H1 (cell line): ENCODE measurements at regions not wholly inside any gene's neighbourhood (a gene's known extent, or its start where the extent isn't known, plus 50 kb on each side); places are given as distances from the start of the nearest gene placed in this dataset.

Source experiments
- CTCF ChIA-PET: fragments of 300-600 bp; sonication (Branson Sonifier 250); formaldehyde crosslinking; loops from one replicate; lab custom pipeline; 2021; ENCODE audit not compliant: partially characterized antibody; lab: Charles Lee
- POLR2A ChIA-PET: fragments of 300-600 bp; sonication (Branson Sonifier 250); formaldehyde crosslinking; loops from one replicate; lab custom pipeline; 2021; ENCODE audit warnings: inconsistent platforms; ENCODE audit not compliant: partially characterized antibody; lab: Charles Lee
- DNase-seq, 2 experiments: peaks; one replicate each; pipeline versions ENCODE4 v3.0.0 to v3.0.0-alpha.2; 2010 to 2022; ENCODE audit warnings: low spot score in 2 of 2, low read depth in 1 of 2, mixed read lengths in 1 of 2
- FAIRE-seq: peaks from 2 replicates; lab custom pipeline; 2011; peaks lifted over from hg19 to GRCh38; lab: Jason Lieb, UNC
- H2AFZ ChIP-seq: 2 replicates; pipeline ENCODE4 v1.8.1; 2012; ENCODE audit warnings: low read length, inconsistent platforms
- H2AK5ac ChIP-seq: 2 replicates; pipeline ENCODE4 v1.6.1; 2013; ENCODE audit warnings: low read depth, low read length
- H2BK120ac ChIP-seq: replicated peaks from 2 replicates; pipeline ENCODE3; 2013; ENCODE audit warnings: low read depth, low read length, inconsistent platforms
- H2BK12ac ChIP-seq: 2 replicates; pipeline ENCODE4 v1.6.1; 2013; ENCODE audit warnings: low read depth, low read length
- H2BK15ac ChIP-seq: 2 replicates; pipeline ENCODE4 v1.6.1; 2013; ENCODE audit warnings: low read length
- H2BK20ac ChIP-seq: 2 replicates; pipeline ENCODE4 v1.6.1; 2013; ENCODE audit warnings: low read length
- H2BK5ac ChIP-seq: 2 replicates; pipeline ENCODE4 v1.6.1; 2013; ENCODE audit warnings: low read depth, low read length
- H3K14ac ChIP-seq: 2 replicates; pipeline ENCODE4 v1.6.1; 2013; ENCODE audit warnings: inconsistent platforms; ENCODE audit not compliant: insufficient read length
- H3K18ac ChIP-seq: 2 replicates; pipeline ENCODE4 v1.6.1; 2013; ENCODE audit warnings: low read length; ENCODE audit errors: extremely low read depth
- H3K23ac ChIP-seq: 2 replicates; pipeline ENCODE4 v1.6.1; 2013; ENCODE audit warnings: inconsistent platforms; ENCODE audit not compliant: insufficient read length
- H3K23me2 ChIP-seq: 2 replicates; pipeline ENCODE4 v1.6.1; 2013; ENCODE audit warnings: low read depth, low read length
- H3K27ac ChIP-seq: 2 replicates; pipeline ENCODE4 v1.6.1; 2011; ENCODE audit warnings: low read depth, low read length, inconsistent platforms
- H3K27me3 ChIP-seq, 4 experiments: replicated peaks in 1 of 4; 1 replicate in 1 of 4; 2 replicates in 3 of 4; pipeline versions ENCODE4 v1.6.1 to v1.8.1; 2011 to 2013; ENCODE audit warnings: low read length in 3 of 4, mild to moderate bottlenecking in 3 of 4, inconsistent platforms in 2 of 4, mixed read lengths in 2 of 4, moderate library complexity in 1 of 4; ENCODE audit not compliant: control insufficient read depth in 3 of 4, insufficient read depth in 3 of 4; ENCODE audit errors: extremely low read depth in 1 of 4
- H3K36me3 ChIP-seq, 4 experiments: 2 replicates each; pipeline versions ENCODE4 v1.6.1 to v1.8.1; 2011 to 2013; ENCODE audit warnings: mild to moderate bottlenecking in 4 of 4, low read length in 3 of 4, moderate library complexity in 2 of 4, control low read depth in 1 of 4, inconsistent platforms in 1 of 4; ENCODE audit not compliant: insufficient read depth in 4 of 4, control insufficient read depth in 2 of 4
- H3K4ac ChIP-seq: replicated peaks from 2 replicates; pipeline ENCODE3; 2013; ENCODE audit warnings: low read length, low read depth, mixed read lengths, inconsistent platforms; ENCODE audit not compliant: insufficient read length
- H3K4me1 ChIP-seq, 4 experiments: replicated peaks in 1 of 4; 1 replicate in 1 of 4; 2 replicates in 3 of 4; pipeline versions ENCODE4 v1.6.1 to v1.8.1; 2011 to 2013; ENCODE audit warnings: low read length in 3 of 4, inconsistent platforms in 2 of 4, mixed read lengths in 1 of 4; ENCODE audit not compliant: insufficient read depth in 4 of 4, control insufficient read depth in 3 of 4
- H3K4me2 ChIP-seq, 2 experiments: 2 replicates each; pipeline versions ENCODE4 v1.6.1 to v1.8.1; 2011 to 2013; ENCODE audit warnings: low read depth in 2 of 2, low read length in 2 of 2, control low read depth in 1 of 2, inconsistent platforms in 1 of 2, mild to moderate bottlenecking in 1 of 2; ENCODE audit not compliant: insufficient read depth in 1 of 2
- H3K4me3 ChIP-seq, 4 experiments: fragments of 200-600, 300-600 bp in 1 of 4; sonication (generic), shearing (Covaris generic), sonication (Bioruptor Twin) in 1 of 4; 2 replicates each; pipeline versions ENCODE4 v1.5.1 to v1.8.1; 2011 to 2016; ENCODE audit warnings: low read length in 4 of 4, low read depth in 3 of 4, control low read depth in 2 of 4, inconsistent platforms in 2 of 4, mild to moderate bottlenecking in 2 of 4, mixed read lengths in 1 of 4, moderate library complexity in 1 of 4; ENCODE audit not compliant: insufficient read depth in 2 of 4; ENCODE audit errors: extremely low read depth in 1 of 4
- H3K56ac ChIP-seq: replicated peaks from 2 replicates; pipeline ENCODE3; 2013; ENCODE audit warnings: low read depth, mild to moderate bottlenecking, mixed read lengths, low read length, inconsistent platforms; ENCODE audit not compliant: insufficient read length
- H3K79me1 ChIP-seq: 2 replicates; pipeline ENCODE4 v1.6.1; 2013; ENCODE audit warnings: low read depth, low read length, control low read depth
- H3K79me2 ChIP-seq, 2 experiments: 2 replicates each; pipeline versions ENCODE4 v1.6.1 to v1.8.1; 2012 to 2013; ENCODE audit warnings: low read length in 2 of 2, mild to moderate bottlenecking in 2 of 2, inconsistent platforms in 1 of 2; ENCODE audit not compliant: insufficient read depth in 2 of 2, control insufficient read depth in 1 of 2
- H3K9ac ChIP-seq, 4 experiments: replicated peaks in 1 of 4; 1 replicate in 1 of 4; 2 replicates in 3 of 4; pipeline versions ENCODE4 v1.6.1 to v1.8.1; 2011 to 2013; ENCODE audit warnings: low read depth in 3 of 4, low read length in 3 of 4, control low read depth in 2 of 4, mild to moderate bottlenecking in 2 of 4, moderate library complexity in 2 of 4, inconsistent platforms in 1 of 4; ENCODE audit errors: extremely low read depth in 1 of 4
- H3K9me3 ChIP-seq, 2 experiments: 2 replicates each; pipeline versions ENCODE4 v1.6.1 to v1.8.1; 2012 to 2013; ENCODE audit warnings: mild to moderate bottlenecking in 2 of 2, moderate library complexity in 2 of 2, control low read depth in 1 of 2, inconsistent platforms in 1 of 2, low read depth in 1 of 2, low read length in 1 of 2, mixed read lengths in 1 of 2; ENCODE audit not compliant: insufficient read depth in 2 of 2
- H4K20me1 ChIP-seq, 2 experiments: replicated peaks in 1 of 2; 2 replicates each; pipeline versions ENCODE3 to v1.8.1; 2011 to 2013; ENCODE audit warnings: inconsistent platforms in 2 of 2, low read length in 2 of 2, mild to moderate bottlenecking in 1 of 2; ENCODE audit not compliant: insufficient read depth in 2 of 2, control insufficient read depth in 1 of 2
- H4K5ac ChIP-seq: 2 replicates; pipeline ENCODE4 v1.6.1; 2013; ENCODE audit warnings: low read length, low read depth, mixed read lengths, inconsistent platforms; ENCODE audit not compliant: insufficient read length
- H4K8ac ChIP-seq: 2 replicates; pipeline ENCODE4 v1.8.0; 2013; ENCODE audit warnings: mild to moderate bottlenecking, moderate library complexity, low read length, inconsistent platforms; ENCODE audit not compliant: insufficient read depth; ENCODE audit errors: extremely low read depth
- H4K91ac ChIP-seq: replicated peaks from 2 replicates; pipeline ENCODE3; 2013; ENCODE audit warnings: low read length, mixed read lengths, inconsistent platforms; ENCODE audit not compliant: insufficient read length
- BCL11A ChIP-seq, 2 experiments: IDR thresholded peaks; one replicate each; pipeline ENCODE4 v1.6.1; 2011; ENCODE audit warnings: low read depth in 2 of 2, low read length in 2 of 2, mild to moderate bottlenecking in 2 of 2
- BRCA1 ChIP-seq: IDR thresholded peaks from 2 replicates; pipeline ENCODE4 v1.6.1; 2012; ENCODE audit warnings: low read depth, low read length, improper control_type of control experiment
- CBX5 ChIP-seq: fragments of 300-800, 300-1000 bp; sonication (generic); IDR thresholded peaks from 2 replicates; pipeline ENCODE4 v1.7.1; 2016; ENCODE audit warnings: antibody characterized with exemption, low read length, low read depth
- CREB1 ChIP-seq: IDR thresholded peaks from 2 replicates; pipeline ENCODE4 v1.6.1; 2012; ENCODE audit warnings: inconsistent platforms
- CTCF ChIP-seq, 3 experiments: IDR thresholded peaks; 1 replicate in 2 of 3; 2 replicates in 1 of 3; pipeline versions ENCODE4 v1.5.1 to v1.6.1; 2011; ENCODE audit warnings: low read length in 3 of 3, mild to moderate bottlenecking in 3 of 3, inconsistent platforms in 2 of 3, low read depth in 1 of 3, moderate library complexity in 1 of 3; ENCODE audit not compliant: insufficient read depth in 1 of 3; ENCODE audit errors: control extremely low read depth in 1 of 3
- E2F6 ChIP-seq: IDR thresholded peaks from 2 replicates; pipeline ENCODE4 v1.6.1; 2012; ENCODE audit warnings: inconsistent platforms
- MAFK ChIP-seq: IDR thresholded peaks from 2 replicates; pipeline ENCODE4 v1.6.1; 2012; ENCODE audit warnings: low read depth, mild to moderate bottlenecking, improper control_type of control experiment, low read length
- MAX ChIP-seq: IDR thresholded peaks from 2 replicates; pipeline ENCODE4 v1.6.1; 2012; ENCODE audit warnings: inconsistent platforms
- RBBP5 ChIP-seq: IDR thresholded peaks from 2 replicates; pipeline ENCODE4 v1.7.1; 2012; ENCODE audit warnings: low read depth, mild to moderate bottlenecking, inconsistent platforms, low read length, moderate library complexity, borderline replicate concordance
- RFX5 ChIP-seq: IDR thresholded peaks from 2 replicates; pipeline ENCODE4 v1.6.1; 2011; ENCODE audit warnings: low read depth, low read length, improper control_type of control experiment, borderline replicate concordance
- SIRT6 ChIP-seq: IDR thresholded peaks from one replicate; pipeline ENCODE4 v1.7.1; 2012; ENCODE audit warnings: low read length, inconsistent platforms
- SUZ12 ChIP-seq: fragments of 200-600 bp; sonication (generic); IDR thresholded peaks from 2 replicates; pipeline ENCODE4 v1.6.1; 2012; ENCODE audit warnings: mild to moderate bottlenecking, inconsistent platforms, low read length, moderate library complexity, mixed read lengths
- WGBS, 2 experiments: shearing (Covaris generic) in 1 of 2; methylation state at CpG; one replicate each; pipeline versions ENCODE4 v1.1.6 to v1.1.7; 2013 to 2015; ENCODE audit warnings: low lambda C conversion rate in 2 of 2, mixed read lengths in 2 of 2, inconsistent platforms in 1 of 2, low coverage in 1 of 2, missing lambda C conversion rate in 1 of 2; ENCODE audit not compliant: insufficient replicate concordance in 2 of 2, insufficient coverage in 1 of 2, insufficient read length in 1 of 2; ENCODE audit errors: extremely low coverage in 1 of 2, missing lambda C conversion rate in 1 of 2; 5-methylcytosine and 5-hydroxymethylcytosine counted together

DNA sequence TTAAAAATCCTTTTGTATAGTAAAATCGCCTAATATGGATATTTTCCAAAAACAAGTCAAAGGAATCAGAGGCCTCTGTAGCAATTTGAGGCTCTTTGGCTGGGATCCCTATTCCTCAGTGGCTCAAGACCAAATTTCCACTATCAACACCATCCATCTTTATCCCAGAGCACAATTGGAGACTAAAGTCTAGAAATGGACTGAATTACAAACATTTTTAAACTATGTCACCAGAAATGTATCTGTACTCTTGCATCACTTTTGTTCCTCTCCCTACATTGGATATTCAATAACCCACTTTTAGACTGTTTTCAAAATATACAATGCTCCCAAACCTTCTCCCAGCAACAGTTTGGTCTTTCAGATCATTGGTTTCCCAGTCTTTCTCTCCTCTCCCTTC lies 140.4 kb upstream of the KLHL29 start:
- no peak overlapping the region for H2BK12ac ChIP-seq
- no peak overlapping the region for H2AFZ ChIP-seq
- DNase-seq, result no peak
- H3K56ac ChIP-seq, result no peak overlapping the region
- H3K4me3 ChIP-seq, result no peak overlapping the region
- no peak overlapping the region for H4K5ac ChIP-seq
- no peaks in the 10 kb centered on the region for H4K20me1 ChIP-seq
- ChIA-PET CTCF (interaction anchor here (0.9 to 1.0 kb wide), 2 partner anchors 72 to 86 kb away, joined by 3 read pairs; no protein-coding TSS in a partner anchor), POLR2A (no interaction called here)
- H3K9ac ChIP-seq, result no peak overlapping the region
- no peak overlapping the region for H2BK120ac ChIP-seq
- no peak overlapping the region for H3K18ac ChIP-seq
- no peaks in the 10 kb centered on the region for H3K79me2 ChIP-seq
- H2AK5ac ChIP-seq, result no peak overlapping the region
- H2BK15ac ChIP-seq, result no peak overlapping the region
- H4K91ac ChIP-seq, result no peak overlapping the region
- H3K36me3 ChIP-seq, result no peaks in the 10 kb centered on the region
- H2BK5ac ChIP-seq, result no peak overlapping the region
- no peak overlapping the region for H3K23ac ChIP-seq
- no peak overlapping the region for H4K8ac ChIP-seq
- no peaks in the 10 kb centered on the region for H3K9me3 ChIP-seq
- H3K4me1 ChIP-seq, result 0 out of 7 replicates have a peak, but pooled peaks cover 0 to 3% (median 0%) of the 10 kb centered on the region in 4 experiments
- no peaks in the 10 kb centered on the region for H3K23me2 ChIP-seq
- H2BK20ac ChIP-seq, result no peak overlapping the region
- H3K4ac ChIP-seq, result no peak overlapping the region
- H3K27me3 ChIP-seq, result no peaks in the 10 kb centered on the region
- no peak for FAIRE-seq
- no peak overlapping the region for H3K14ac ChIP-seq
- H3K4me2 ChIP-seq, result no peak overlapping the region
- WGBS, 2 experiments, result 86% methylated on average over 1 of the region's 1 CpG; no CpG with 5 or more reads in 1 of the 2 experiments
- no peaks in the 10 kb centered on the region for H3K79me1 ChIP-seq
- no peak overlapping the region for H3K27ac ChIP-seq
- no peak for TF ChIP-seq RBBP5
- no peak for TF ChIP-seq MAFK
- TF ChIP-seq E2F6, result no peak
- no peak for TF ChIP-seq RFX5
- TF ChIP-seq BCL11A (IDR thresholded peaks at IDR 0.05; ENCODE audit: low read depth in 2 of 2, low read length in 2 of 2), result no peak
- no peak for TF ChIP-seq BRCA1
- TF ChIP-seq CREB1, result no peak
- TF ChIP-seq SIRT6, result no peak
- TF ChIP-seq MAX, result no peak
- TF ChIP-seq CTCF (IDR thresholded peaks at IDR 0.05; ENCODE audit: control extremely low read depth in 1 of 3, insufficient read depth in 1 of 3, low read depth in 1 of 3, low read length in 3 of 3), result no peak
- TF ChIP-seq SUZ12, result no peak
- TF ChIP-seq CBX5, result no peak
